GM12864 (cell line): ENCODE measurements at regions not wholly inside any gene's neighbourhood (a gene's known extent, or its start where the extent isn't known, plus 50 kb on each side); places are given as distances from the start of the nearest gene placed in this dataset.

Experiments used
- DNase-seq: peaks from one replicate; pipeline ENCODE4 v3.0.0-alpha.2; 2011; ENCODE audit warnings: low read depth
- H3K4me3 ChIP-seq: 2 replicates; pipeline ENCODE4 v1.5.1; 2011; ENCODE audit warnings: mild to moderate bottlenecking, low read depth, low read length, control low read depth
- TF ChIP-seq, protein P1 (sequence below): IDR thresholded peaks from 2 replicates; pipeline ENCODE4 v1.5.1; 2011; ENCODE audit warnings: low read depth, mild to moderate bottlenecking, moderate library complexity, low read length, control low read depth, inconsistent platforms; ENCODE audit errors: missing control alignments

DNA sequence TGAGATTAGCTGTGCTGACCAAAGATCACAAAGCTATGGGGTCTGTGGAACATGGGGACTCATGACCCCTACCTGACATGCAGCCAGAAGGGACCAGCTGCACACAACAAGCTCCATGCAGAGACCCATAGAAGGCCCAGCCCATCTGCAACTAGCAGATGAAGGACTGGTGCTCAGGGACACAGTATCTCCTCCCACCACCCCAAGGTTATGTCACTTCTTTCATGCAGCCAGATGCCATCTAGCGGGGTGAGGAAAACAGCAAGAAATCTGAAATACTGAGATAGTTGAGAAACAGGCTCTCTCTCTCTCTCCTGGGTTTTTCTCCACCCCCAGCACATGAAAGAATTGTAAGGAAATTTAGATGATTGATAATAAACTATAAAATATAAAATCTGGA, 161.3 kb upstream of the DAPK1 start:
- no peak for DNase-seq
- TF ChIP-seq, protein P1, sequence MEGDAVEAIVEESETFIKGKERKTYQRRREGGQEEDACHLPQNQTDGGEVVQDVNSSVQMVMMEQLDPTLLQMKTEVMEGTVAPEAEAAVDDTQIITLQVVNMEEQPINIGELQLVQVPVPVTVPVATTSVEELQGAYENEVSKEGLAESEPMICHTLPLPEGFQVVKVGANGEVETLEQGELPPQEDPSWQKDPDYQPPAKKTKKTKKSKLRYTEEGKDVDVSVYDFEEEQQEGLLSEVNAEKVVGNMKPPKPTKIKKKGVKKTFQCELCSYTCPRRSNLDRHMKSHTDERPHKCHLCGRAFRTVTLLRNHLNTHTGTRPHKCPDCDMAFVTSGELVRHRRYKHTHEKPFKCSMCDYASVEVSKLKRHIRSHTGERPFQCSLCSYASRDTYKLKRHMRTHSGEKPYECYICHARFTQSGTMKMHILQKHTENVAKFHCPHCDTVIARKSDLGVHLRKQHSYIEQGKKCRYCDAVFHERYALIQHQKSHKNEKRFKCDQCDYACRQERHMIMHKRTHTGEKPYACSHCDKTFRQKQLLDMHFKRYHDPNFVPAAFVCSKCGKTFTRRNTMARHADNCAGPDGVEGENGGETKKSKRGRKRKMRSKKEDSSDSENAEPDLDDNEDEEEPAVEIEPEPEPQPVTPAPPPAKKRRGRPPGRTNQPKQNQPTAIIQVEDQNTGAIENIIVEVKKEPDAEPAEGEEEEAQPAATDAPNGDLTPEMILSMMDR = peak; percentile 15
- no peak overlapping the region for H3K4me3 ChIP-seq

DNA sequence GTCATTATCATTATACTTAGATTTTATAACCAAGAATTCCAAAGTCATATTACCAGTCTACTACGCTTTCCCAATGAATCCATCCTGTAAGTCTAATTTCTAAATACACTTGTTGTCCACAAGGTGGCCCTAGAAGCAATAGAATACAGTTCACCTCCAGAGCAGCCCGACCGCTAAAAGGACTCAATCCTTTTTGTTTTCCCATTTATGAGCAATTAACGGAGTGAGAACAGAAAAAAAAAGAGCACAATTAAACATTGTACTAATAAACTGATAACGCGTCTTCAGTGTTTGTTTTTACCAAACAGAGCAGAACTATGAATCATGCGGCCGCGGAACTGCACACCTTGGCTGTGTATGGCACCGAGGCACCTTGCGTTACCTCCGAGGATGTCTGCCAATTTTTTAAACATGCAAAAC, 160.7 kb upstream of the DAPK1 start:
- TF ChIP-seq, protein P1 = peak; percentile 47
- no peak overlapping the region; the same call in 1 of the 2 replicates for H3K4me3 ChIP-seq
- peak; percentile 48 for DNase-seq

DNA sequence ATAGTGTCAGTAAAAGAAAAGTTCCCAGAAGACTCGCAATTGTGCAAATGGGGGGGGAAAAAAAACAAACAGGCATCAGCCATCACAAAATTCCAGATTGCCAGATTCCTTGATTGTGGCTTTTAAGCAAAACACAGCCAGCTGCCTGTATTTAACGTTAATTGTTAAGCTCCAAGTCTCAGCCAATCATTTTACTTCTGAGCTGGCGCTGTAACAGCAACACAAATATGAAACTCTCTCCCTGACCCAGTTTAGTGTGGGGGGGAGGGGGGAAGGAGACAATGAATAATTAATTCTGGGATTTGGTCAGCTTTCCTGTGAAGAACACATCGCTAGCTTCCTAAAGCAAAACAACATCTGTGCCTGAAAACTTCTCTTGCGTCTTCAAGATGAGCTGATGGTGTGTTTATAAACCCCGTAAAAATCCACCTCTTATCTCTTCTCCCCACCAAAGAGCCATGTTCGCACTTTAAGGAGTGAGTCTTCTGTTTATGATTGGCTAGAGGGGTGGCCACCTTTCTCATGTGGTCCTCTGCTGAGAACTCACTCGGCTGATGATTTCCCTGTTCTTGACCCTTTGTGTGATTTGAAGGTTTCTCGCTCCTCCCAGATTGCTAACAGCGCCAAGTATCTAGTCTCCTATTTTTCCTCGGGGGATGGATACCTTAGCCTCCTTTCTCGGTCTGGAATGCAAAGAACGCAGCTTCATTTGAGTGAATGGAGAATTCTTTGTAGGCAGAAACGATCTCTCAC, 160.2 kb upstream of the DAPK1 start:
- DNase-seq = no peak
- TF ChIP-seq, protein P1 = peak; percentile 4
- no peak overlapping the region; the same call in 1 of the 2 replicates for H3K4me3 ChIP-seq

DNA sequence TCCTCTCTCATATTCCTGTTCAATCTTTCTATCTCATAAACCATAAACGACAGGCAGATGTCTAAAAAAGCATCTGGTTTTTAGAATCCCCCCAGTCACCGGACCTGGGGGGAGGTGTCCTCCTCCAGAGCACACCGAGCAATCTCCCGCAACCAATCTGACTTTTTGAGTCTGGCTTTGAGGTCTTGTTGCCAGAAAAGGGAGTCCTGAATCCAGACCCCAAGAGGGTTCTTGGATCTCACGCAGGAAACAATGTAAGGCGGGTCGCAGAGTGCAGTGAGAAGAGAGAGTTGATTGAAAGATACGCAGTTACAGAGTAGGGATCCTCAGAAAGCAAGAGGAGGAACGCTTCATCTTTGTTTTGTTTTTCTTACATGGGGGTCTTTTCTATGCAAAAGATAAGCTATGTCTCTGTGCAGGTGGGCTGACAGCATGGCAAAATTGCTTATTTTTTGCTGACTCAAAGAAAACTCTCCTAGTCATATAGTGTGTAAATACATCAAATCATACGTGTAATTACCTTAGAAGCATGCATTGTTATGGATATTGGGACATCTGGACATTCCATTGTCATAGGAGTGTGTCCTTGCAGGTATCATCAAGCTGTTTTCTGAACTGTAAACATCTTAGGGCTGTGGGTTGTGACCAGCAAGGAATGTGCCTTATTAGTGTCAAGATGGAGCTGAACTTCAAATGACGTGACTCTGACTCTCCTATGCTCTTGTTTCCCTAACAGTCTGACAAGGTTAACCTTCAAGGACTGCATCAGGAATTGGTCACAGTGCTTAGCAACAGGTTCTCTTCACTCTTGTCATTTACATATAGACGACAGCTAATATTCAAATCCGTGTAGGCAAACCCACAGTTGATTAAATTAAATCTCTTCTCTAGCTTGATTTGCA, 159.3 kb upstream of the DAPK1 start:
- TF ChIP-seq, protein P1 = no peak
- no peak for DNase-seq
- H3K4me3 ChIP-seq = no peak overlapping the region

DNA sequence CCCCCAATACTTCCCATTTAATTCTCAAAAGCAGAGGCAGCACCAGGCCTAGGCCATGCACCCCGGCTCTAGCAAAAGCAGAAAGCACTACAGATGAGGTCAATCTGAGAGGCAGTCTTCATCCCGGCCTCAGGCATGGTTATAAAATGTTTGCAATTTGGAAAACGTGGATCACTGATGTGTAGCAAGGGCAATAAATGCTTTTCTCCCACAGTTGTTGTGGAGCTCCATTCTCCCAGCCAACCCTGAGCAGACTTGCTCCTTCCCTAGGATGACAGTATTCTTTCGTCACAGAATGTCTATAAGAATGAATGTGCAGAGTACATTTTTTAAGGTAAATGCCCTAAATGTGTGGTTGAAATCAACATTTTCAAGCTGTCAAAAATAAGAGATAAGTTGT, 157.3 kb upstream of the DAPK1 start:
- no peak overlapping the region for H3K4me3 ChIP-seq
- DNase-seq = no peak
- TF ChIP-seq, protein P1 = no peak

DNA sequence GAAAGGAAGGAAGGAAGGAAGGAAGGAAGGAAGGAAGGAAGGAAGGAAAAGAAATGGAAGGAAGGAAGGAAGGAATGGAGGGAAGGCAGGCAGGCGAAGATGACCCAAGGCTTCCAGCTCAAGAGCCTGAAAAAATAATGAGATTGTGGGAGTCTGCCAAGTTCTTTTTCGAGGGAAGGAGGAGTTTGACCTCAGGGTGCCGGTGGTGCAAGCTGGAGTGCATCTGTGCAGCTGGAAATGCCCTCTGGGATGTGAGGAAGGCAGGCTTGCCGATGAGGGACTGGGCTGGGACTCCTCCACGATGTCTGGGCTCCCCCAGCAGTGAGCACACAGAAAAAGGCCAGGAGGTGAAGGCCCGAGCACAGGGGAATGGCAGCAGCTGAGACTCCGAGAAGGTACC, 154.9 kb upstream of the DAPK1 start:
- TF ChIP-seq, protein P1 = no peak
- no peak for DNase-seq
- H3K4me3 ChIP-seq = no peak overlapping the region
